ENCODE measurements at regions not wholly inside any gene's neighbourhood (a gene's known extent, or its start where the extent isn't known, plus 50 kb on each side); places are given as distances from the start of the nearest gene placed in this dataset.

GRCh38 chr18:29652797-29653196 is 1389.7 kb downstream of the DSC3 start:
- TF ChIP-seq RARB (CRISPR knock-in tag; IDR thresholded peaks at IDR 0.05) (no peak), ZNF70 (CRISPR knock-in tag; IDR thresholded peaks at IDR 0.05) (no peak), OSR1 (CRISPR knock-in tag; IDR thresholded peaks at IDR 0.05) (no peak), CREB5 (CRISPR knock-in tag; IDR thresholded peaks at IDR 0.05; ENCODE audit: low read depth) (no peak), ISL1 (CRISPR knock-in tag; IDR thresholded peaks at IDR 0.05) (no peak), ESRRG (CRISPR knock-in tag; IDR thresholded peaks at IDR 0.05) (no peak), ZNF565 (CRISPR knock-in tag; conservative IDR thresholded peaks at IDR 0.05; ENCODE audit: low read depth) (no peak), ZNF8 (CRISPR knock-in tag; IDR thresholded peaks at IDR 0.05) (no peak)
- ATAC-seq: no peak

GRCh38 chr18:29651122-29651680 is 1391.3 kb downstream of the DSC3 start:
- TF ChIP-seq ZNF8 (CRISPR knock-in tag; IDR thresholded peaks at IDR 0.05): no peak
- no peak for ATAC-seq

GRCh38 chr18:29648891-29649290 is 1393.7 kb downstream of the DSC3 start:
- ATAC-seq: no peak
- TF ChIP-seq TCF4 (CRISPR knock-in tag; IDR thresholded peaks at IDR 0.05; ENCODE audit: borderline replicate concordance) (no peak), TOX (CRISPR knock-in tag; IDR thresholded peaks at IDR 0.05; ENCODE audit: borderline replicate concordance) (no peak), ZNF70 (CRISPR knock-in tag; IDR thresholded peaks at IDR 0.05) (no peak), SNAI2 (CRISPR knock-in tag; IDR thresholded peaks at IDR 0.05) (no peak), CSDC2 (CRISPR knock-in tag; IDR thresholded peaks at IDR 0.05) (no peak), BACH2 (CRISPR knock-in tag; IDR thresholded peaks at IDR 0.05; ENCODE audit: borderline replicate concordance) (no peak)

GRCh38 chr18:29647700-29648099 is 1394.8 kb downstream of the DSC3 start:
- no peak for ATAC-seq
- TF ChIP-seq ZNF8 (CRISPR knock-in tag; IDR thresholded peaks at IDR 0.05): no peak
- TF ChIP-seq PATZ1 (CRISPR knock-in tag; IDR thresholded peaks at IDR 0.05; ENCODE audit: borderline replicate concordance): no peak
- no peak for TF ChIP-seq POU6F1 (CRISPR knock-in tag; IDR thresholded peaks at IDR 0.05; ENCODE audit: borderline replicate concordance, low read depth)
- TF ChIP-seq PPARA (CRISPR knock-in tag; IDR thresholded peaks at IDR 0.05; ENCODE audit: borderline replicate concordance): no peak
- no peak for TF ChIP-seq TCF4 (CRISPR knock-in tag; IDR thresholded peaks at IDR 0.05; ENCODE audit: borderline replicate concordance)
- TF ChIP-seq ZNF565 (CRISPR knock-in tag; conservative IDR thresholded peaks at IDR 0.05; ENCODE audit: low read depth): no peak
- no peak for TF ChIP-seq CSDC2 (CRISPR knock-in tag; IDR thresholded peaks at IDR 0.05)
- no peak for TF ChIP-seq TOX (CRISPR knock-in tag; IDR thresholded peaks at IDR 0.05; ENCODE audit: borderline replicate concordance)
- no peak for TF ChIP-seq CSRNP3 (CRISPR knock-in tag; IDR thresholded peaks at IDR 0.05)
- TF ChIP-seq ARNTL (CRISPR knock-in tag; IDR thresholded peaks at IDR 0.05; ENCODE audit: borderline replicate concordance, low read depth): no peak
- no peak for TF ChIP-seq GLIS3 (CRISPR knock-in tag; IDR thresholded peaks at IDR 0.05)

GRCh38 chr18:29644276-29644675 is 1398.3 kb downstream of the DSC3 start:
- ATAC-seq: no peak
- no peak for TF ChIP-seq TOX (CRISPR knock-in tag; IDR thresholded peaks at IDR 0.05; ENCODE audit: borderline replicate concordance)
- no peak for TF ChIP-seq CSDC2 (CRISPR knock-in tag; IDR thresholded peaks at IDR 0.05)
- TF ChIP-seq CSRNP3 (CRISPR knock-in tag; IDR thresholded peaks at IDR 0.05): no peak
- TF ChIP-seq ISL1 (CRISPR knock-in tag; IDR thresholded peaks at IDR 0.05): peak; percentile 39; the same call in 1 of the 2 replicates
- TF ChIP-seq RARB (CRISPR knock-in tag; IDR thresholded peaks at IDR 0.05): no peak

All from SK-N-SH treated with all-trans-retinoic acid at 6 μM for 48 hours (cell line).